ENCODE measurements at regions not wholly inside any gene's neighbourhood (a gene's known extent, or its start where the extent isn't known, plus 50 kb on each side); places are given as distances from the start of the nearest gene placed in this dataset.

- Mint-ChIP-seq H3K36me3 (ENCODE audit: insufficient read depth, unreplicated experiment) (no peaks in the 10 kb centered on the region), H3K27ac (ENCODE audit: unreplicated experiment) (no peak overlapping the region), H3K27me3 (ENCODE audit: unreplicated experiment) (no peaks in the 10 kb centered on the region), H3K4me3 (ENCODE audit: low read depth, unreplicated experiment) (no peak overlapping the region), H3K9me3 (ENCODE audit: low read depth, unreplicated experiment) (no peaks in the 10 kb centered on the region), H3K4me1 (ENCODE audit: low read depth, unreplicated experiment) (peaks cover 24% of the 10 kb centered on the region)
- CTCF ChIA-PET = no interaction called here
- no peak for TF ChIP-seq CTCF (IDR thresholded peaks at IDR 0.05; ENCODE audit: unreplicated experiment)
- intact Hi-C loops (cut with micrococcal nuclease; ENCODE audit: unreplicated experiment) = no loop called here
- no TSS peak for BruUV-seq (replicated peaks)
- DNase-seq = no peak
Measured at GRCh38 chr6:14981960-14982359, 263.9 kb upstream of the JARID2 start.

- H3K27me3 Mint-ChIP-seq (ENCODE audit: unreplicated experiment) = no peaks in the 10 kb centered on the region
- no peak overlapping the region for H3K27ac Mint-ChIP-seq (ENCODE audit: unreplicated experiment)
- no peaks in the 10 kb centered on the region for H3K9me3 Mint-ChIP-seq (ENCODE audit: low read depth, unreplicated experiment)
- CTCF ChIA-PET = no interaction called here
- H3K4me1 Mint-ChIP-seq (ENCODE audit: low read depth, unreplicated experiment) = peaks cover 24% of the 10 kb centered on the region
- no peak overlapping the region for H3K4me3 Mint-ChIP-seq (ENCODE audit: low read depth, unreplicated experiment)
- BruUV-seq (replicated peaks) = no TSS peak
- no peak for DNase-seq
- intact Hi-C loops (cut with micrococcal nuclease; ENCODE audit: unreplicated experiment) = no loop called here
- H3K36me3 Mint-ChIP-seq (ENCODE audit: insufficient read depth, unreplicated experiment) = no peaks in the 10 kb centered on the region
- no peak for TF ChIP-seq CTCF (IDR thresholded peaks at IDR 0.05; ENCODE audit: unreplicated experiment)
Measured at GRCh38 chr6:14983599-14984518, 262.0 kb upstream of the JARID2 start.

GRCh38 chr6:14984519-14984853 is 261.4 kb upstream of the JARID2 start:
- intact Hi-C loops (cut with micrococcal nuclease; ENCODE audit: unreplicated experiment) = no loop called here
- TF ChIP-seq CTCF (IDR thresholded peaks at IDR 0.05; ENCODE audit: unreplicated experiment) = no peak
- Mint-ChIP-seq H3K36me3 (ENCODE audit: insufficient read depth, unreplicated experiment) (no peaks in the 10 kb centered on the region), H3K27me3 (ENCODE audit: unreplicated experiment) (no peaks in the 10 kb centered on the region), H3K4me1 (ENCODE audit: low read depth, unreplicated experiment) (peaks cover 24% of the 10 kb centered on the region), H3K4me3 (ENCODE audit: low read depth, unreplicated experiment) (no peak overlapping the region), H3K9me3 (ENCODE audit: low read depth, unreplicated experiment) (no peaks in the 10 kb centered on the region), H3K27ac (ENCODE audit: unreplicated experiment) (peak overlapping the region; percentile 50)
- CTCF ChIA-PET = no interaction called here
- no TSS peak for BruUV-seq (replicated peaks)
- DNase-seq = peak; percentile 63

- no peak for TF ChIP-seq CTCF (IDR thresholded peaks at IDR 0.05; ENCODE audit: unreplicated experiment)
- no peak for DNase-seq
- H3K27me3 Mint-ChIP-seq (ENCODE audit: unreplicated experiment) = no peaks in the 10 kb centered on the region
- no TSS peak for BruUV-seq (replicated peaks)
- no peaks in the 10 kb centered on the region for H3K9me3 Mint-ChIP-seq (ENCODE audit: low read depth, unreplicated experiment)
- H3K27ac Mint-ChIP-seq (ENCODE audit: unreplicated experiment) = no peak overlapping the region
- intact Hi-C loops (cut with micrococcal nuclease; ENCODE audit: unreplicated experiment) = no loop called here
- no peak overlapping the region for H3K4me3 Mint-ChIP-seq (ENCODE audit: low read depth, unreplicated experiment)
- peaks cover 24% of the 10 kb centered on the region for H3K4me1 Mint-ChIP-seq (ENCODE audit: low read depth, unreplicated experiment)
- CTCF ChIA-PET = no interaction called here
- no peaks in the 10 kb centered on the region for H3K36me3 Mint-ChIP-seq (ENCODE audit: insufficient read depth, unreplicated experiment)
Measured at GRCh38 chr6:14985366-14985765, 260.5 kb upstream of the JARID2 start.
